GM06990 (cell line): ENCODE measurements at regions not wholly inside any gene's neighbourhood (a gene's known extent, or its start where the extent isn't known, plus 50 kb on each side); places are given as distances from the start of the nearest gene placed in this dataset.

Experiments used
- DNase-seq: peaks from one replicate; pipeline ENCODE4 v3.0.0-alpha.2; 2011; ENCODE audit not compliant: insufficient read length; ENCODE audit errors: extremely low read depth
- H3K27me3 ChIP-seq: replicated peaks from 2 replicates; pipeline ENCODE4 v1.6.0; 2011; ENCODE audit warnings: low read length; ENCODE audit not compliant: control insufficient read depth, insufficient read depth
- H3K36me3 ChIP-seq: 2 replicates; pipeline ENCODE4 v1.5.1; 2011; ENCODE audit warnings: low read length; ENCODE audit not compliant: control insufficient read depth, insufficient read depth
- H3K4me3 ChIP-seq: replicated peaks from 2 replicates; pipeline ENCODE4 v1.5.1; 2011; ENCODE audit warnings: low read depth, mild to moderate bottlenecking, control low read depth, low read length
- TF ChIP-seq, protein P1 (sequence below): IDR thresholded peaks from 2 replicates; pipeline ENCODE4 v1.5.1; 2011; ENCODE audit warnings: low read length, control low read depth, mild to moderate bottlenecking, inconsistent platforms; ENCODE audit not compliant: insufficient read depth, poor library complexity, severe bottlenecking

DNA sequence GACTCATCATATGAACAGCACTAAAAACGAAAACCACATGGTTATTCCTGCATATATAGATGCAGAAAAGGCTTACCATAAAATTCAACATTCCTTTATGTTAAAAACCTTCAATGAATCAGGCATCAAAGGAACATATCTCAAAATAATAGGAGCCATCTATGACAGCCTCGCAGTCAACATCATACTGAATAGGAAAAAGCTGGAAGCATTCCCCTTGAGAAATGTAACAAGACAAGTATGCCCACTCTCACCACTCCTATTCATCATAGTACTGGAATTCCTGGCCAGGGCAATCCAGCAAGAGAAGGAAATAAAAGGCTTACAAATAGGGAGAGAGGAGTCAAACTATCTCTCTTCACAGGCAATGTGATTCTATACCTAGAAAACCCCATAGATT lies 179.6 kb upstream of the HTR2A start:
- H3K36me3 ChIP-seq, result no peaks in the 10 kb centered on the region
- no peak for DNase-seq
- no peaks in the 10 kb centered on the region for H3K27me3 ChIP-seq
- TF ChIP-seq, protein P1, sequence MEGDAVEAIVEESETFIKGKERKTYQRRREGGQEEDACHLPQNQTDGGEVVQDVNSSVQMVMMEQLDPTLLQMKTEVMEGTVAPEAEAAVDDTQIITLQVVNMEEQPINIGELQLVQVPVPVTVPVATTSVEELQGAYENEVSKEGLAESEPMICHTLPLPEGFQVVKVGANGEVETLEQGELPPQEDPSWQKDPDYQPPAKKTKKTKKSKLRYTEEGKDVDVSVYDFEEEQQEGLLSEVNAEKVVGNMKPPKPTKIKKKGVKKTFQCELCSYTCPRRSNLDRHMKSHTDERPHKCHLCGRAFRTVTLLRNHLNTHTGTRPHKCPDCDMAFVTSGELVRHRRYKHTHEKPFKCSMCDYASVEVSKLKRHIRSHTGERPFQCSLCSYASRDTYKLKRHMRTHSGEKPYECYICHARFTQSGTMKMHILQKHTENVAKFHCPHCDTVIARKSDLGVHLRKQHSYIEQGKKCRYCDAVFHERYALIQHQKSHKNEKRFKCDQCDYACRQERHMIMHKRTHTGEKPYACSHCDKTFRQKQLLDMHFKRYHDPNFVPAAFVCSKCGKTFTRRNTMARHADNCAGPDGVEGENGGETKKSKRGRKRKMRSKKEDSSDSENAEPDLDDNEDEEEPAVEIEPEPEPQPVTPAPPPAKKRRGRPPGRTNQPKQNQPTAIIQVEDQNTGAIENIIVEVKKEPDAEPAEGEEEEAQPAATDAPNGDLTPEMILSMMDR, result no peak
- H3K4me3 ChIP-seq, result no peak overlapping the region

DNA sequence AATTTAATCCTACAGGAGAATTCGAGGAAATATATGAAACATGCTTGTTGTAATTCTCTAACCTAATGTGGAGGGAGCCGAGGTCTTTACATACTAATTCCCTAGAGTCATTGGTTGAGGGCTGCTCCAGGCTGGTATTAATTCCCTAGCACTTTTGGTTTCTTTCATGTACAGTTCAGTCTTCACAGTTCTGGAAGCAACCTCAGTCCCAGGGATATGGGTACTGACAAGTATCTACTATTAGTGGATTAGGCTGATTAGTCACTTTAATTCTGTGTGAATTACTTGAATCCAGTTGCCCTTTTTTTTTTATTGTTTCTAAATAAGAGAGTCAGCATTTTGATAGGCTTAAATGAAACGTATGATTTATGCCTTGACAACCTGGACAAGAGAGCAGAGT lies 172.3 kb upstream of the HTR2A start:
- Histone ChIP-seq H3K36me3 (no peaks in the 10 kb centered on the region), H3K4me3 (no peak overlapping the region), H3K27me3 (no peaks in the 10 kb centered on the region)
- no peak for DNase-seq
- TF ChIP-seq, protein P1, result no peak

DNA sequence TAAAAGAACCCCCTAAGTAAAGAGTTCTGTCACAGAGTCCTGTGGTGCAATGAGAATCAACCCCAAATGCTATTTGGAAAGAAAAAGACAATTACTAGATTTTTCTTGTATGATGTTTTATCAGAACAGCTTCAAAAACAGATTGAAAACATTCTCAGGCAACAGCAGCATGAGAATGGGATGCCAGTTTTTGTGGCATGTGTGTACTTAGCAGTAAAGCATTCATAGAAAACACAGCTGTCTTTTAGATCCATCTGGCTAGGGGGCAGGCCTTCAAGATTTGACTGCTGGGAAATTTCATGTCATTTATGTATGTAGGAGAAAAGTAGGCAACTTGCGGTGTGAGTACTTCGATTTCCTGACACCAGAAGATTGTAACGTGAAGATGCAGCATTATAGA lies 170.5 kb upstream of the HTR2A start:
- Histone ChIP-seq H3K27me3 (no peaks in the 10 kb centered on the region), H3K4me3 (no peak overlapping the region), H3K36me3 (no peaks in the 10 kb centered on the region)
- no peak for DNase-seq
- TF ChIP-seq, protein P1, result no peak

DNA sequence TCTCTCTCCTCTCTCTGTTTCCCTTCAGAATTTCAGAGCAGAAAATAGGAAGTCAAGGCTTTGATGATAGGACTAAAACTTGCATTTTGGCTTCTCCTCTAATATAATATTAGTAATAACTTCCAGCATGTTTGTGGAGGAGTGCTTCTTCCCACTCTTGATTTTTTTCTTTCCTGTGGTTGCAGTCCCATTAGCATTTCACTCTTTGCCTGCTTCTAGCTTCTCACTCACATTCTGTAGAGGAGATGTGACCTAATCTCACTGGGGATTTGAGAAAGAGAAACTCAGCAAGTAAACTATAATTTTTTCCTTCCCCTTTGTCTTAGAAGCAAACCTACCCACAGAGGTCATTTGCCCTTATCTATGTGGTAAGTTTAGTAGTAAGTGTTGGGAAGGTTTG lies 169.4 kb upstream of the HTR2A start:
- no peaks in the 10 kb centered on the region for H3K27me3 ChIP-seq
- no peak for DNase-seq
- TF ChIP-seq, protein P1, result no peak
- no peaks in the 10 kb centered on the region for H3K36me3 ChIP-seq
- no peak overlapping the region for H3K4me3 ChIP-seq

DNA sequence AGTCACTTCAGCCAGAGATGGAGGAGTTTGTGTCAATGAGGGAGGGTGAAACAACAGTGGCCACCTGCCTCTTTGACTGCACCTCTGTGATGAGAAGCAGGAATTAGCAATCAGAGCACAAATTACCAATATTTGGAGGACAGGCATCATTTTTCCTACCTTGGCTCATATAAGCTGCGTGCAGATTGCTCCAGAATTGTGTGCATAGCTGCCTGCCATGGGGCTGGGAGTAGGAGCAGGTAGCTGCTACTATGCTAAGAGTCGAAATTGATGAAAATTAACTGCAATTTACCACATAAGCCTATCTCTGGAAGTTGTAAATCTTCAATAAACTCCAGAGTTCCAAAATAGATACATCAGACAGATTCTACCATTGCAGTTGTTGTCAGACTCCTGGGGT lies 167.5 kb upstream of the HTR2A start:
- Histone ChIP-seq H3K4me3 (no peak overlapping the region), H3K36me3 (no peaks in the 10 kb centered on the region), H3K27me3 (no peaks in the 10 kb centered on the region)
- no peak for DNase-seq
- TF ChIP-seq, protein P1, result no peak

DNA sequence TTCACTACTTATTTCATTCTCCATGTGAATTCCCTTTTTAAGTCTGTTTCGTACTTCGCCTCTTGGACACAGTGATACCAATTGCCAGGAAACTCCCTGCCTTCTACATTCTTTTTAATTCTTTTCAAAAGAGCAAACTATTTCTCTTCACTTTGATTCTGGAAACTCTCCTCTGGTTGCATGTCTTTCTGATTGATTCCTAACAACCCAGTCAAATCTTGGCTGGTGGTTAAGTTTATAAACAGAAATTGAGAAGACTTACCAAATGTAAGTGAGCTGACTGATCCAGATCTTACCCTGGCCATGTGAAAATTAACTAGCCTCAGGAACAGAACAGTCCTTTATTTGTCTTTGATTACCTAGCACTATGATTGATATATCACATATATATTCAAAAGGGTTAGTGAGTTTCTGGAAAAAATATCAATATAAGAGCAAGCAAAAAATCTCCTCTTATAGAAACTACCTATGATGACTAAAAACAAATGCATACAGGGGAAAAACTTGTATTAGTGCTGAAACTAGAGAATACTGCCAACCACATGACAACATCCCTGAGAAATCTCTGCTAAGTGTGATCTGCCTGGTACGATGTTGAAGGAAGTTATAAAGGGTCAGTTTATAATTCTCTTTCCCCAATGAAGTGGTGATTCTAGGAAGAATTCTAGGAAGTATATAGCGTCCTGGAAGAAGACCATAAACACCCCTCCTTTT lies 152.6 kb upstream of the HTR2A start:
- H3K4me3 ChIP-seq, result no peak overlapping the region
- TF ChIP-seq, protein P1, result no peak
- DNase-seq, result no peak
- no peaks in the 10 kb centered on the region for H3K27me3 ChIP-seq
- no peaks in the 10 kb centered on the region for H3K36me3 ChIP-seq
